Small intestine (tissue), 7 donors: ENCODE measurements at regions not wholly inside any gene's neighbourhood (a gene's known extent, or its start where the extent isn't known, plus 50 kb on each side); places are given as distances from the start of the nearest gene placed in this dataset.
"Not testable (repeated sequence)": the region's sequence is repeated elsewhere in the genome, so short reads cannot be mapped to it uniquely, and the experiment has no call there.

Experiments used
- DNase-seq, 2 donors: peaks; one replicate each; pipeline versions ENCODE4 v3.0.0 to v3.0.0-alpha.2; 2013
- FAIRE-seq: peaks from 2 replicates; lab custom pipeline; 2012; peaks lifted over from hg19 to GRCh38; lab: Jason Lieb, UNC
- H3K27ac ChIP-seq, 3 donors: one replicate each; pipeline ENCODE4 v1.5.1; 2013; ENCODE audit warnings: low read length in 2 of 3, mild to moderate bottlenecking in 2 of 3, control low read depth in 1 of 3, inconsistent platforms in 1 of 3, low read depth in 1 of 3, moderate library complexity in 1 of 3
- H3K27me3 ChIP-seq, 3 donors: one replicate each; pipeline ENCODE4 v1.6.1; 2013; ENCODE audit warnings: low read length in 3 of 3, inconsistent platforms in 1 of 3; ENCODE audit not compliant: control insufficient read depth in 3 of 3, insufficient read depth in 3 of 3
- H3K36me3 ChIP-seq, 3 donors: one replicate each; pipeline ENCODE4 v1.6.1; 2013; ENCODE audit warnings: low read length in 3 of 3, inconsistent platforms in 1 of 3, low read depth in 1 of 3, mild to moderate bottlenecking in 1 of 3, moderate library complexity in 1 of 3; ENCODE audit not compliant: control insufficient read depth in 3 of 3, insufficient read depth in 2 of 3
- H3K4me1 ChIP-seq, 3 donors: one replicate each; pipeline ENCODE4 v1.6.1; 2013; ENCODE audit warnings: low read length in 2 of 3, inconsistent platforms in 1 of 3, low read depth in 1 of 3, mild to moderate bottlenecking in 1 of 3, moderate library complexity in 1 of 3; ENCODE audit not compliant: control insufficient read depth in 3 of 3, insufficient read depth in 2 of 3
- H3K4me3 ChIP-seq, 3 donors: one replicate each; pipeline ENCODE4 v1.5.1; 2013; ENCODE audit warnings: low read length in 3 of 3, control low read depth in 1 of 3, inconsistent platforms in 1 of 3, low read depth in 1 of 3, mild to moderate bottlenecking in 1 of 3, moderate library complexity in 1 of 3
- H3K9me3 ChIP-seq, 2 donors: one replicate each; pipeline ENCODE4 v1.6.1; 2013; ENCODE audit warnings: low read depth in 1 of 2, low read length in 1 of 2; ENCODE audit not compliant: control insufficient read depth in 2 of 2, insufficient read depth in 1 of 2
- WGBS, 3 donors: extraction: QIAGEN DNeasy Blood & Tissue Kit; methylation state at CpG; one replicate each; pipeline ENCODE4 v1.1.7; 2013; 5-methylcytosine and 5-hydroxymethylcytosine counted together
- donor health status: healthy with polysubstance abuse.
- donor health status: control.
- donor health status: control.
- donor health status: Bipolar disorder and iron deficiency.
- donor health status: healthy.

DNA sequence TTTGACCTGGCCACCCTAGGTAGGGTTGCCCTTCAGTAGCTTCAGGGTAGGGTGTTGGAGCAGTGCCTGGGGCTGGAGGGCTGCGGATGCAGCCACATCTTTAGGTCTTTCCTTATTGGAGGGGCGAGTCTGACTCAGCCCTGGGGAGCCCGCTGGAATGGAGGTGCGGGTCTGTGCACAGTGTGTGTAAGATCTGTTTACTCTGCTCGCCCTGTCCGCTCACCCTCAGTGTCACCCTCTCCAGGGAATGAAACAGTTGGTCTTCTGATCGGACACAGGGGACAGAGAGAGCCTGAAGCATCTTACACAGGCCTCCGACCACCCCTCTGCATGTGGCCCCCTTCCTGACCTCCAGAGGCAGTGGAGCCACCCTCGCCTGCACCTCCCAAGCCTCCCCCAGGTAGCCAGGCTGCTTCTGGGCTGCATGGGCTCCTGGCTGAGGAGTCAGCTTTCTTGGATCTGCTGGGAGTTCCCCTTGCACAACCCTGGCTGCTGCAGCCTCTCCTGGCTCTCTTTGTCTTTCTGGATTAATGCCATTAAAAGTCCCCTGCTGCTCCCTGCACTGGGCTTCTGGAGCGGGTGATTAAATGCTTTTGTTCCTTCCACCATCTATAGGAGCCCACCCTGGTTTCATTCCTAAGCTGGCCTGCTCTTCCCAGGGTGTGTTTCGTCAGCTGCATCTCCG is 82.6 kb downstream of the ASB1 start:
- H3K36me3 ChIP-seq, result no peaks in the 10 kb centered on the region
- DNase-seq (no peak), FAIRE-seq (no peak)
- H3K27me3 ChIP-seq, result no peaks in the 10 kb centered on the region
- H3K9me3 ChIP-seq, result no peaks in the 10 kb centered on the region
- no peak overlapping the region for H3K27ac ChIP-seq
- no peaks in the 10 kb centered on the region for H3K4me1 ChIP-seq
- H3K4me3 ChIP-seq, result no peak overlapping the region
- WGBS, 3 donors, result 66 to 74% (median 66%) methylated on average over 12 of the region's 12 CpGs

DNA sequence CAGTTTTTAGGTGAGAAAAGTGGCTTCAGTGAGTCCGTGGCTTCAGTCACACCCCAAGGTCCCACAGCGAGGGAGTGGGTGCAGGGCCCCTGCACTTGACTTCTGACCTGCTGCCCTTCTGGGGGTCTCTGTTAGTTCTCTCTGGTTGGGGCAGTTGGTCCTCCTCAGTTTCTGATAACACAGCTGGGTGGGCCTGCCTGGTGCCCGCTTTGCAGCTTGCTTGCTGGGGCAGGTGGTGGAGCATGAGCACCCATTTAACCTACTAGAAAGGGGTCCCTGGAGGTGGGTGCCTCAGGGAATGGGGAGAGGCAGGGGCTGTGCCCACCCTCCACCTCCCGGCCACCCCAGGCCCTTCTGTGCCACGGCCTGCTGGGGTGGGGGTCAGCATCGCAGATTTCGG is 83.2 kb downstream of the ASB1 start:
- Histone ChIP-seq H3K9me3 (no peaks in the 10 kb centered on the region), H3K4me3 (no peak overlapping the region), H3K27ac (no peak overlapping the region), H3K27me3 (no peaks in the 10 kb centered on the region), H3K4me1 (no peaks in the 10 kb centered on the region), H3K36me3 (no peaks in the 10 kb centered on the region)
- no peak for FAIRE-seq
- no peak for DNase-seq
- 88 to 92% (median 89%) methylated on average over 7 of the region's 7 CpGs for WGBS, 3 donors

- DNase-seq, result no peak
- WGBS, 3 donors, result 74 to 82% (median 80%) methylated on average over 25 to 26 of the region's 26 CpGs
- no peak overlapping the region for H3K4me3 ChIP-seq
Measured at GRCh38 chr2:238510911-238511613, 84.3 kb downstream of the ASB1 start.

DNA sequence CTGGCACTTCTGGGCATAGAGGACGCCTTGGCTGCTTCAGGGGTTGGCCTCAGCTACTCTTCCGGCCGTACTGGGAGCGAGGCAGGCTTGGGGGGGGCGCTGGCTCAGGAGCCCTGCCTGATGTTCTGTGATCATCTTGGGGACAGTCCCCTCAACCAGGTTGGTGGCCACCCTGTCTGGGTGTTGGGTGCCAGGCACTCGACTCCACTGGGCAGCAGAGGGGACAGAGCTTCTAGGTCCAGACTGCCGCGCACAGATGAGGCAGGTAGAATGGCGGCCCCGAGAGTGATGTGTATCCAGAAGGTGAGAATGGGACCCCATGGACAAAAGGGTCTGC is 84.9 kb downstream of the ASB1 start:
- FAIRE-seq (no peak), DNase-seq (no peak)
- WGBS, 3 donors, result 90 to 91% (median 90%) methylated on average over 10 of the region's 10 CpGs
- no peaks in the 10 kb centered on the region for H3K4me1 ChIP-seq
- H3K9me3 ChIP-seq, result peaks cover 0 to under 1% of the 10 kb centered on the region in 2 donors
- no peak overlapping the region for H3K27ac ChIP-seq
- H3K36me3 ChIP-seq, result no peaks in the 10 kb centered on the region
- H3K4me3 ChIP-seq, result no peak overlapping the region
- no peaks in the 10 kb centered on the region for H3K27me3 ChIP-seq

More at GRCh38 chr2:238510911-238511613, 84.3 kb downstream of the ASB1 start:
- Histone ChIP-seq H3K4me1 (no peaks in the 10 kb centered on the region), H3K9me3 (no peaks in the 10 kb centered on the region), H3K27ac (no peak overlapping the region), H3K36me3 (no peaks in the 10 kb centered on the region), H3K27me3 (no peaks in the 10 kb centered on the region)
- no peak for FAIRE-seq

- H3K27me3 ChIP-seq, result no peaks in the 10 kb centered on the region
- H3K4me1 ChIP-seq, result no peaks in the 10 kb centered on the region
- no peak for FAIRE-seq
- no peak for DNase-seq
- WGBS, 3 donors, result 72 to 89% (median 78%) methylated on average over 8 of the region's 8 CpGs
- H3K36me3 ChIP-seq, result no peaks in the 10 kb centered on the region
- no peak overlapping the region for H3K4me3 ChIP-seq
- peaks cover 0 to 7% of the 10 kb centered on the region in 2 donors for H3K9me3 ChIP-seq
- H3K27ac ChIP-seq, result no peak overlapping the region
Measured at GRCh38 chr2:238512247-238512867, 85.6 kb downstream of the ASB1 start.

DNA sequence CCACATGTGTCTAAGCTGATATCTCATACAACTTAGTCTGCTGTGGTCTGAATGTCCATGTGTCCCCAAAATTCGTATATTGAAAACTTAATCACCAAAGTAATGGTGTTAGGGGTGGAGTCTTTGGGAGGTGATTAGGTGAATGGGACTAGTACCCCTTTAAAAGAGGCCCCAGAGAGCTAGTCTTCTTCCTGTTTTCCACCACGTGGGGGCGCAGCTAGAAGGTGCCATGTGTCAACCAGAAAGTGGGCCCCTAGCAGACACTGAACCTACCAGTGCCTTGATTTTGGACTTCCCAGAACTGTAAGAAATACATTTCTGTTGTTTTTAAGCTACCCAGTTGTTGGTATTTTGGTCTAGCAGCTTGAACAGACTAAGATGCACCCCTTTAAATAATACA is 86.6 kb downstream of the ASB1 start:
- peak in 1 of 2 donors; percentile 10 for DNase-seq
- no peak for FAIRE-seq
- Histone ChIP-seq H3K9me3 (peaks cover 0 to 9% of the 10 kb centered on the region in 2 donors), H3K36me3 (no peaks in the 10 kb centered on the region), H3K27me3 (no peaks in the 10 kb centered on the region), H3K4me1 (no peaks in the 10 kb centered on the region), H3K27ac (no peak overlapping the region), H3K4me3 (no peak overlapping the region)
- WGBS, 3 donors, result 11 to 24% (median 19%) methylated on average over 3 of the region's 3 CpGs

- H3K36me3 ChIP-seq, DNase-seq, FAIRE-seq, H3K4me3 ChIP-seq, H3K27ac ChIP-seq, H3K9me3 ChIP-seq, H3K4me1 ChIP-seq, H3K27me3 ChIP-seq: not testable (repeated sequence)
- 93 to 94% (median 94%) methylated on average over 23 of the region's 23 CpGs for WGBS, 3 donors
Measured at GRCh38 chr2:238514024-238514423, 87.3 kb downstream of the ASB1 start.

- peaks cover 0 to 11% of the 10 kb centered on the region in 2 donors for H3K9me3 ChIP-seq
- H3K27me3 ChIP-seq, result no peaks in the 10 kb centered on the region
- FAIRE-seq (peak; percentile 15), DNase-seq (no peak)
- WGBS, 3 donors, result 83 to 90% (median 90%) methylated on average over 2 of the region's 2 CpGs
- H3K27ac ChIP-seq, result no peak overlapping the region
- no peak overlapping the region for H3K4me3 ChIP-seq
- no peaks in the 10 kb centered on the region for H3K4me1 ChIP-seq
- H3K36me3 ChIP-seq, result no peaks in the 10 kb centered on the region
Measured at GRCh38 chr2:238515377-238515776, 88.7 kb downstream of the ASB1 start.
